GM18870 (cell line): ENCODE measurements at regions not wholly inside any gene's neighbourhood (a gene's known extent, or its start where the extent isn't known, plus 50 kb on each side); places are given as distances from the start of the nearest gene placed in this dataset.
A peak's percentile ranks its signal among the peaks of the same experiment; 100 is the strongest.

ENCODE experiments used
- ATAC-seq: cut with Tn5 transposase; IDR thresholded peaks from one replicate; pipeline ENCODE4 v1.9.1; 2021; ENCODE audit warnings: moderate library complexity; ENCODE audit not compliant: unreplicated experiment

- ATAC-seq, result no peak
These were observed 61.6 kb upstream of the LINC00305 start for GRCh38 chr18:64210401-64210949.

- no peak for ATAC-seq
These were observed 59.6 kb upstream of the LINC00305 start for GRCh38 chr18:64208516-64208915.

- ATAC-seq, result no peak
These were observed 58.9 kb upstream of the LINC00305 start for GRCh38 chr18:64207820-64208219.

- ATAC-seq, result no peak
These were observed 54.4 kb upstream of the LINC00305 start for GRCh38 chr18:64203295-64203694.

GRCh38 chr18:64202863-64203262 lies 54.0 kb upstream of the LINC00305 start:
- peak; percentile 15 for ATAC-seq

GRCh38 chr18:64202210-64202836 lies 53.4 kb upstream of the LINC00305 start:
- peak; percentile 60 for ATAC-seq

- ATAC-seq, result no peak
These were observed 52.9 kb upstream of the LINC00305 start for GRCh38 chr18:64201781-64202180.

GRCh38 chr18:64199581-64199980 lies 50.7 kb upstream of the LINC00305 start:
- no peak for ATAC-seq
